ENCODE measurements at regions not wholly inside any gene's neighbourhood (a gene's known extent, or its start where the extent isn't known, plus 50 kb on each side); places are given as distances from the start of the nearest gene placed in this dataset.
"Not testable (repeated sequence)": the region's sequence is repeated elsewhere in the genome, so short reads cannot be mapped to it uniquely, and the experiment has no call there.

DNA sequence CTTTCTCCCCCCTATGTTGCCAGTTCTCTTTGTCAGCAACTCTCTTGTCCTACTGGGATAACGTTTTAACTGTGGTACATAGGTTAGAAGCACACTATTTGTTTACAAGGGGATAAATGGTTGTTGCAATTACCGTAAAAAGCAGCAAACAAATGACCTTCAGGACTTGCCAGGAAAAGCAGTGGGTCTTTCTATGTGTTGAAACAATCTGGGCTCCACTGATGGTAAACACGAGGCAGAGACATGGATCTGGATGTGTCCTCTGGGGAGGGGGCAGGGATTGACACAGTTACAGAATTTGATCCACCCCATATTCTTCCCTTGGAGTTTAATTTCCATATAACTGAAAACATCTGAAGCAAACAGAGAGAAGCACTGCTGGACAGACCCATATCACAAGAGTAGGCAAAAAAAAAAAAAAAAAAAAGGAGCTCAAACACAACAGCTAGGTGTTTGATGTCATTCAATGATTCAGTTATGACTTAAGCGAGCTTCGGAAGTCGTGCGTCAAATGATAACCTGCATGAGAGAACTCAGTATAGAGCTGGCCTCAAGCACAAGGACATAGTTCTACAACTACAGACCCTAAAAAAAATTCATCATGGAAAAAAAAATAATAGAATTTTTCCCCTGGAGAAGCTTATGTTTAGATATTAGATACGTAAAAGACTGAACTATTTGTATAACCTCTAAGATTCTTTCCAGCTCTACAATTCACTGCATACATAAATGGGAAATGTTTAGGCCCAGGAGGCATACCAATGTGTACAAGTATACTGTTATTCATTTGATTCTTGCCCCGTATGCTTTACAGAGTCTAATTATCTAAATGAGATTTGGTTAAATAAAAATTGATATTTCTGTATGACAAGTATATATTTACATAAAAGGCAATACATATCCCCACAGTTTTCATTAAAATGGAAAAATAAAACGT, 127.7 kb downstream of the ALDH8A1 start:
- no peak for DNase-seq (ENCODE audit: low read depth)

DNA sequence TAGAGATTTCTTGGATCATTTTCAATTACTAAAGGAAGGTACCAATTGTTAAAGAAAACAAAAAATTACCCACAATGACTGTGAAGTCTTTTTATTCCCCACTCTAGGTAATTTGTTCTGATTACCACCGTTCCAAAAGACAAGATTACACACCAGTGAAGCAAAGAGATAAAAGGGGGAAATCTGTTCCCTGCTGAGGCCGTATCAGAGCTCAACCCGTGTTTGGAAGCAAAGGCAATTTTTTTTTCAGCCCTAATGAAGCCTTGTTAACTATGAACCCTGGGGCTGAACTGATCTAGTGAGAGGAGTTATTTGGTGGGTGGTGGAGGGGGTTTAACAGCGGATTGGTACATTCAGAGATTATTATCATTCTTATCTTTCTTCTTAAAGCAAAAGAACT, 128.5 kb downstream of the ALDH8A1 start:
- no peak for DNase-seq (ENCODE audit: low read depth)

DNA sequence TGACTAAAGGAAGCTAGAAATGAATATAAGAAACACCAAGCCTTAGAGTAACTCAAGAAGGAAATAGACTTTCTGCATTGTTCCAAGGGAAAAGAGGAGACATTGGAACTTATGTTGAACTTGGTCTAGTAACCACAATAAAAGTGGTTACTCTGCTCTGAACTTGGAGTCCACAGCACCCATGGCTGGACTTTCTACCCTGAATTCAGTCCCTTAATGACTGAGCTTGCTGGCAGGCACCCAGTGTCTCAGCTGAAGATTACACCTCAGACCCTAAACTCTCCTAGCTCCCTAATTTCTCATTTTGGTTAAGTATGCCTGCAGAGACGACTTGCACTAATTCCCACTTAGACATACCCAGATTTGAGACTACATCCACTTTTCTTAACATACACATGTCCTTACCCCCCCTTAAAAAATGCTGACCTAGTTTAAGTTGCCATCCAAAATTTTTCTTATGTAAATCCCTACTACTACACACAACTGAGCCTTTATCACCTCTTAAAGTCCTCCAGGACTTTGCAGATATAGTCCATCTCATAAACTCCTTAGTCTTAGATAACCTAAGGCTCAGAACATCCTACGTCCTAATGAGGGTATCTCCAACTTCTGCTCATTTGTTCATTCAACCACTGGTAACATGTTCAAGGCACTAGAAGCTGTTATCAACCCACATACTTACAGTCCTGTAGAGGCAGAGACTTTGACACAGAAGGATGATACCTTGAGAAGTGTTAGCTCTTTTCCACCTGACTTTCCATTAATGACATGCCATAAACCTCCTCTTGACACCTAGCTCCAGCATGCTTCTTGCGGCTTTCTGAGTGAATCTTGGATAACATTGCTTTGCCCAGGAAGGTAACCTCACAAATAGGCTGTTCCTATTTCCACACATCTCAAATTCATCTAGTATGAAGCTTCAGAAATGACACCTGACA, 129.8 kb downstream of the ALDH8A1 start:
- no peak for DNase-seq (ENCODE audit: low read depth)

DNA sequence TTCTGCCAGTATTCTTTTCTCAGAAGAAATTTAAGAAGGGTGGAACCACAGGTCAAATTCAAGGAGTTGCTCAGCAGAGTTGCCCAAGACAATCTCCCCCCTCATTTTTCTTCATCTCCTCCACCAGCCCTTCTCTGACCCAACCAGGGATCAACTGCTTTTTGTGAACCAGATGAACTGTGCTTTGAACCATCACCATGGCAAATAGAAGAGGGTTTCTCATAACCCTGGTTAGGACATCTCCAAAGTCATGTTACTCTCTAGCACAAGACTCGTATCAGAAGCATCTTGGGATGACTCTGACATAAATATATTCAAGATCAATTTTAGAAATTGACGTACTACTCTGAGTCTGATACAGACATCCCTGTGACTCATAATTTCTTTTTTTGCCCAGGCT, 130.7 kb downstream of the ALDH8A1 start:
- no peak for DNase-seq (ENCODE audit: low read depth)

DNA sequence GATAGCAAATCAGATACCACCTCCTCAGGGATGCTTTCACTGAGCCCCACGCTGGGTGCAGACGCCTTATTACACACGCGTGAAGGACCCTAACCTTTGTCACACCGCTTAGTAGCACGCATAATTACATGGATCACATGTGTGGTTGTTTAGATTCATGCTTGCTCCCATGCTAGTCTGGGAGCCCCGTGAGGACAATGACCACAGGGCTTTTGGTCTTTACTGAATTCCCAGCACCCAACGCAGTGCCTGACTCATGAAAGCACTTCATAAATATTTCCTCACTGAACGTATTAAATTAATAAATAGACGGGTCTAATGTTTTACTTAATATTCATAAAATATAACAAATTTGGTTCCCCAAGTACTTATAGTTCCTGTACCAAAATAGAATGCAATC, 132.5 kb downstream of the ALDH8A1 start:
- no peak for DNase-seq (ENCODE audit: low read depth)

DNA sequence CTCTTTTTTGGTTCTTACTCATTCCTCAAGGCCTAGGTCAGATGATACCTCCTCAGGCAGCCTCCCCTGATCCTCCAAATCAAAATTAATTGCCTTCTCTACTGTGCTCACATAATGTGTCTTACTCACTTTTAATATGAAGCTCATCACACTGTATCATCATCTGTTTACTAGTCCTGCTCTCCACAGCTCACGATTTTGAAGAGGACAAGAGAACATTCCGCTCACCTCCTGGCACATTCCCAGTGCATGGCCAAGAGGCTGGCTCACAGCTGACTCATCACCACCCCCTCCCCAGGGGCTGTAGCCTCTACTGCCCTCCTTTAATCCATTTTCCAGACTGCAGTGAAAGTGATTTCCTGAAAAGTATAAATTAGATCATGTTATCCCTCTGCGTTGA, 133.1 kb downstream of the ALDH8A1 start:
- no peak for DNase-seq (ENCODE audit: low read depth)

DNA sequence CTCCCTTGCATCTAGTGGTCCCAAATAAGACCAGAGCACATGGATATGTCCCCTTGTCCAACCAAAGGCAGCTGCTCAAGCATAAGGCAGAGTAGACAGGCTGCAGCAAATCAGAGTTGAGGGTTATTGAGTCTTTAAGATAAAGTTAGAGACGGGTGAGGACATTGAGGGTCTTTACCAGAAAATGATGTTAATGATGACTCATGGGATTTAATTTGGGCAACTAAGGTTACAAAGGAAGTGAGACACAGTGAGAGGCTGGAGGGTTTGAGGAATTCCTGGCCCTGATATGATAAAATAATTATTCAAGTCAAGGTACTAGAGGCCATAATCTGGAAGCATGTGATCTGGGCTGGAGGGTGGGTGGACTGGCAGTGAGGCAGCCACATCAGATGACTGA, 133.6 kb downstream of the ALDH8A1 start:
- no peak for DNase-seq (ENCODE audit: low read depth)

DNA sequence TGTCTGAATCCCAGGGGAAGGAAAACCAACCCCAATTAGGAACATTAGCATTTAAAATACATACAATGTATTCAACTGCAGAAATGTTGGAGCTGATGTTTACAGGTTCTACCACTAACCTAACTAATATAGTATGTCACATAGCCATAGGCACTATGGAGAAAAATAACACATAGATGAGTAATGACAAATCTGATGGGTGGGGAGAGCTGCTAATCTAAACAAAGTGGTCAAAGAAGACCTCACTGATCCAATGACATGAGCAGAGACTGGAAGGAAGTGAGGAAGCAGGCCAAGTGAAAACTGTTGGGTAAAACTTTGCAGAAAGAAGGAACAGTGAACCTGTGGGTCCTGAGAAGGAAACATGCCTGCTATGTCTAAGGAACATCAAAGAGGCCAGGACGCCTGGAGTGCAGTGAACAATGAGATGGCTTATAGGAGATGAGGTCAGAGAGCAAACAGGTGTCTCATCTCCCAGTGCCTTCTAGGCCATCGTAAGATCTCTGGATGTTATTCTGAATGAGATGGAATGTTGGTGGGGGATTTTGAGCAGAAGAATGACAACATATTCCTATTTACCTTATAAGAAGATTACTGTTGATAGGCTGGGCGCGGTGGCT, 135.7 kb downstream of the ALDH8A1 start:
- no peak for DNase-seq (ENCODE audit: low read depth)

DNA sequence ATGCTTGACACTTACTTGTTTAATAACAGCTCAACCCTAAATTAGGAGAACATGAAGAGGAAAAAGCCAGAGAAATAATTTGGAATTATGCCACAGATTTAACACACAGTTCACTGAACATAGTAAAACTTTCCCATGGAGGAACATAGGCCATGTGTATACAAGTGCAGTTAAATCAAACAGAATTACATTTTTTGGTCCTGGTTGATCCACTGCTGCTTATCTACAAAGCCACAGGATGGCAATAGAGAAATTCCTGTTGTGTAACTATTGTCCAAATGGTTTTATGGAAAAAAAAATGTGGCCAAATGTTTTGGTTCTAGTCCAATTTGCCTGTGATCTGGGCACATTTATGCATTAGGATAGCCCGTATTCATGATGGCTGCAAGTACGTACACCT, 136.8 kb downstream of the ALDH8A1 start:
- no peak for DNase-seq (ENCODE audit: low read depth)

DNA sequence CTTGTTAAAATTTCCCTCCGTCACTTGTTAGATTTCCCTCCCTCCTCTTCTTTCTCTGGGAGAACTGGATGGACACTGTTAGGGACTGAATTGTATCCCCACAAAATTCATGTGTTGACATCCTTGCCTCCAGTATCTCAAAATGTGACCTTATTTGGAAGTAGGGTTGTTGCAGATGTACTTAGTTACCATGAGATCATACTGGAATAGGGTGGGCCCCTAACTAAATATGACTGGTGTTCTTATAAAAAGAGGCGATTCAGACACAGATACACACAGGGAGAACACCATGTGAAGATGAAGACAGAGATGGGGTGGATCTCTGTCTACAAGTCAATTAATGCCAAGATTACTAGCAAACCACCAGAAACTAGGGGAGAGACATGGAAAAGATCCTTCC, 139.5 kb downstream of the ALDH8A1 start:
- no peak for DNase-seq (ENCODE audit: low read depth)

DNA sequence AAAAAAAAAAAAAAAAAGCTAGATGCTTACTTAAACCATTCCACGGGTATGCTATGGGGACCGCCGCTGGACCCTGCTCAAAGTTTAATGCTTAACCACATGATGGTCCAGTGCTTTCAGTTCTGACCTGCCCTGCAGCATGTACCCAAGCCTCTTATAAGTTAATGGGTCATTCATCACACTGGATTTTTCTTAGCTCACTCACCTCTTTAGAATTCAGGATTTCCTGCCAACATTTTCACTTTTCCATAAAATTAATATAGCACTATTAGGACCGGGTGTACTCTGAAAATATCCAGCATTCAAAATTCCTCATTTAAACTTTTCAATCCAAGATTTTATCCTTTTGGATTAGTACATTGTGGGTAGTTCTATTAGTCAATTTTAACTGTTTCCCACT, 140.8 kb downstream of the ALDH8A1 start:
- DNase-seq (ENCODE audit: low read depth) = no peak

DNA sequence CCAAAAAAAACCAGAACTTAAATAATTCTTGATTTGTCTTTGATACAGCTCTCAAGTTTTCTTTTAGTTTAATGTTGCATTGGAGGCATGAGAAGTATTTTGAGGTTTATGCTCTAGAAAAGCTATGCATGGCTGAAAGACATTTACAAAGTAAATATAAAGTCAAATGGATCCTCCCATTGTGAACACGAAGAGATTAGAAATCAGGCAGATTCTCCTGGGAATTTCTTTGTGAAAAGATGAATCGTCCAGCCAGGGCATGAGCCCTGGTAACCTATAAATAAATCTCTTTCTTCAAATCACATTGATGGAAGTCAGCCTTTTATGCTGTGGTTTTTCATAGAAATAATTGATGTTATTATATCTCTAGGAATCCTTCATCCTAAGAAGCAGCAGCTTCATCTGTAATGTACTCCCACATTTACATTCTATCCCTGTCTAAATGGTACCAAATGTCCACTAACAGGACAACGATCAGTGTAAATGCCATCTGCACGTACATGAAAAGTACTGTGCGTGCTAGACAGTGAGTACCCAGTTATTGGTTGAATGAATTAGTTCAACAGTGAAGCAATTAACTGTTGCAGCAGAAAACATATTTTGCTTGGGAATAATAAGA, 143.6 kb downstream of the ALDH8A1 start:
- no peak for DNase-seq (ENCODE audit: low read depth)

DNA sequence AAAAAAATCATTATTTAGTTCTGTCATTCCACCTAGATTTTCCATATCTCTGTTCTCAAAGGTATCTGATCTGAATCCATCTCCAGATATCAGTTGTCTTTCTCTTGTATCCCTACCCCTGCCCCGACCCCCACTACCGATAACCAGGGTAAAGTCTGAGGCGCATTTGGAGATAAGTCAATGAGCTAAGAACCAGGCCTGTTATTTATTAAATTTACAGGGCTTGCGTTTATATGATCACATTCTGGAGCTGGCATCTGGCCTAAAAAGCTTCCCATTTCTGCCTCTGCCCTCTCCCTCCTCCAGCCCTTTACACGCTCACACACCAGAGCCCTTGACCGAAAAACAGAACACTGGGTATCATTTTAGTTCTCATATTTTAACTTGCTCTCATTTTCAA, 144.7 kb downstream of the ALDH8A1 start:
- DNase-seq (ENCODE audit: low read depth) = no peak

DNA sequence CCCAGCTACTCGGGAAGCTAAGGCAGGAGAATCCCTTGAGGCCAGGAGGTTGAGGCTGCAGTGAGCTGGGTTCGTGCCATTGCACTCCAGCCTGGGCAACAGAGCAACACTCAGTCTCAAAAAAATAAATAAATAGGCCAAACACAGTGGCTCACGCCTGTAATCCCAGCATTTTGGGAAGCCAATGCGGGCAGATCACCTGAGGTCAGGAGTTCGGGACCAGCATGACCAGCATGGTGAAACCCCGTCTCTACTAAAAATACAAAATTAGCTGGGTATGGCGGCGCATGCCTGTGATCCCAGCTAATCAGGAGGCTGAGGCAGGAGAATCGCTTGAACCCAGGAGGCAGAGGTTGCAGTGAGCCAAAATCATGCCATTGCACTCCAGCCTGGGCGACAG, 145.6 kb downstream of the ALDH8A1 start:
- not testable (repeated sequence) for DNase-seq (ENCODE audit: low read depth)

DNA sequence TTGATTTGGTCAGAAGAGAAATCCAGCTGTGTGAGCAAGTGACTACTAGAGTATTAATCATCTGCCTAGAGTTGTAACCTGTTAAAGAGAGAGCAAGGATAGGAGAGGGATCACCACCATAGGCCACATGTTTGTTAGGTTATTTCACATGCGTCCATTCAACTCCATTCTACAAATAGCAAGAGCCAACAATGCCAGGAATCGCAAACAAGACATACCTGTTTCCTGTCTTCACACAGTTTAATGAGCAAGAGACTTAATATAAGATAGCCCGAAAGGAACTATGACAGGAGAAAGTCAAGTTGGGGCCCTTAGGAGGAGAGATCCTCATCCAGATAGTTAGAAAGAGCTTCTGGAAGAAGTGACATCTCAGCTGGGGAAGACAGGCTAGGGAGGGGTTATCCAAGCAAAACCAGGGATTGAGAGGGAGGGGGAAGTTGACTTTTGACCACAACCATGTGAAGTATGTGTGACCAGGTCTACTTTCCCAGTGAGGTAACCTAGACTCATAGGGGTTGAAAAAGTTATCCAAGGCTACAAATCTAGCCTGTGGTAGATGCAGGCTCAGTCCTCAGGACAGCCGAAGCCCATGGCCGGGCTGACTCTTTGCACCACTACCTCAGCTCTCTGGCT, 147.4 kb downstream of the ALDH8A1 start:
- no peak for DNase-seq (ENCODE audit: low read depth)

DNA sequence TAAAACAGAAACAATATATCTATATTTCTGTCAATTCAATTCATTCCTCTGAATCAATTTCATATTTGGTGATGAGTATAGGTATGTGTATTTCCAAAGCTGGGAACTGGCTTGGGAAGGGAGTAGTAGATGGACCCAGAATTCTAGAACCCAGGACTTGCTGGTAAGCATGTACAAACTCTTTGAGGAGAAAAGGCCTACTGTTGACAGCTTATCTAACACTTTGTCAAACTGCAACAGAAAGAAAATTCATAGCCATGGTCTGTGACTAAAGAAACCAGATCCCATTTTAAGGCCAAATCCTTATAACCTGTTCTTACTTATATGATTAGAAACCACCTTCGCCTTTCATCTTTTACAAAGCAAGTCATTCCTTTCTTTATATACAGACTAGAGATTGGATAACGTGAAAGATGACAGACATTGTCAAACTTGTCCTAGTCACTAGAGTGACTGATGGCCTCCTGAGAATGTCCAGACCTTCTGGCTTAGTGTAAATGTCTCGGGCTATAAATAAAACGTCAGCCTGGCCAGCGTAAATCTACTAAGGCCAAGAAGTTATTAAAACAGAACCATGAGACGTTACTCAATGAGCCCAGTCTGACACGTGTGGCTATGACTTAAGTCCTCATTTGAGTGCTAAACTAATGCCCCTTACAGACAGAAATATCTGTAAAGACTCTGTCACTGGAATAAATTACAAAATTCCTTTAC, 152.3 kb downstream of the ALDH8A1 start:
- DNase-seq (ENCODE audit: low read depth) = no peak

DNA sequence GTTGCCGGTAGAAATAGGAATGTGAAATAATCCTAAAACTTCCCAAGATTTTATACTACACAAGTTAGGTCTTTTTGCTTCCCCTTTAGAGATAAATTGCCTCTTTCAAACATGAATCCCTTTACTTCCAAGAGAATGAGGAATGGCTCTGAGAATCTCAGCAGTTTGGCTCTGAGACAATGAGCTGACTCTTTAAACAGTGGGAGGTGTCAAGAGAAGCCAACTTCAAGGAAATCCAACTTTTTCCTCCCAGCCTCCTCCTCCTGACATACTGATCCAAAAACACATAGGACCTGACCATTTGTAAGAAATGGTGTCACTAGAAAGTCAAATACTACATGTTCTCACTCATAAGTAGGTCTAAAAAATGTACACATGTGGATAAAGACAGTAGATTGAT, 154.2 kb downstream of the ALDH8A1 start:
- DNase-seq (ENCODE audit: low read depth) = no peak

DNA sequence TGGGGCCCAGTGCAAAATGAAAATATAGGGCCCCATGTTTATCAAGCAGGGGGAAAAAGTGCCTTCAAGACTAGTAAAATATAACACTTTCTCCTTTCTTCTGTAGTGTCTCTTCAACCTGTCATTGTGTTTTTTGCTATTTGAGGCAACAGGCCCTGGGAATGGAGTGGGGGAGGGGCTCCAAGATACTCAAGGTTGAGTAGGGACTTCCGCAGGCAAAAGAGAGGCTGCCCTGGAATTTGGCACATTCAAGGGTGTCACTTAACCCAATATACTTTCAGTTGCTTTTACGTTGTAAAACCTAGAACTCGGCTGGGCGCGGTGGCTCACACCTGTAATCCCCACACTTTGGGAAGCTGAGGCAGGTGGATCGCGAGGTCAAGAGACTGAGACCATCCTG, 154.9 kb downstream of the ALDH8A1 start:
- no peak for DNase-seq (ENCODE audit: low read depth)

DNA sequence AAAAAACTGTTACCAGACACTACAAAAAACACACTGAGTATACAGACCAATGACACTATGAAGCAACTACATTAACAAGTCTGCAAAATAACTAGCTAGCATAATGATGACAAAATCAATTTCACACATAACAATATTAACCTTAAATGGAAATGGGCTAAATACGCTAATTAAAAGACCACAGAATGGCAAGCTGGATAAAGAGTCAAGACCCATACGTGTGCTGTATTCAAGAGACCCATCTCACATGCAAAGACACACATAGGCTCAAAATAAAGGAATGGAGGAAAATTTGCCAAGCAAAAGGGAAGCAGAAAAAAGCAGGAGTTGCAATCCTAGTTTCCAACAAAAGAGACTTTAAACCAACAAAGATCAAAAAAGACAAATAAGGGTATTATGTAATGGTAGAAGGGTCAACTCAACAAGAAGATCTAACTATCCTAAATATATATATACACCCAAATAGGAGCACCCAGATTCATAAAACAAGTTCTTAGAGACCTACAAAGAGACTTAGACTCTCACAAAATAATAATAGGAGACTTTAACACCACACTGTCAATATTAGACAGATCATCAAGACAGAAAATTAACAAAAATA, 158.6 kb downstream of the ALDH8A1 start:
- not testable (repeated sequence) for DNase-seq (ENCODE audit: low read depth)

DNA sequence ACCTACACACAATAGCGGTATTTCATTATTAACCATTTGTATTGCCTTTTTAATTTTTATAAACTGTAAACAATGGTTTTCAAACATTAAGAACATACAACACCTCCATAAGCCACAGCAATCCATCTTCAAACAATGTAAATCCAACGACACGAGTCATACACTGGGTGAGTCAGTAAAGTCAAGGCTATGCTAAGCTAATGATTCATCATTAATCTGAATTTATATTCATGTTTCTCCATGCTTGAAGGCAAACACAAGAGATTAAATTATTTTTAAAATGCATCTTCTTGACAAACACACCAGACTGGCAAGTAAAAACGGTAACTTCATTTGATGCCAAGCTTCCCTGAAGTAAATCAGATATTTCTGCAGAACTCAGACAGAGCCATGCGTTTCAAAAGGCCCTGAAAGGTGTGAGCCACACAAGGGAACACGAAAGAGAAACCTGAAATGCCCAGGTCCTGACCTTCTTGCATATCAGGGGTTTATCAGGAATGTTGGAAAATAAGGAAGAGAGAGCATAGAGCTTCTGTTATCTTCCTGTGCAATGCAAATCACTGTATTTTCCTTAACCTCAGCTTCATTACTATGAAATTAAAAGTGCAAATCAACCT, 162.5 kb downstream of the ALDH8A1 start:
- DNase-seq (ENCODE audit: low read depth) = no peak
